Tibial nerve (tissue), 4 donors: ENCODE measurements at regions not wholly inside any gene's neighbourhood (a gene's known extent, or its start where the extent isn't known, plus 50 kb on each side); places are given as distances from the start of the nearest gene placed in this dataset.

Experiments used
- CTCF ChIP-seq, 5 experiments: fragments of 200-600 bp in 3 of 5; fragments of 450-650 bp in 2 of 5; sonication (generic) in 3 of 5; IDR thresholded peaks; one replicate each; pipeline ENCODE4 v1.5.1; 2016 to 2019; ENCODE audit warnings: antibody characterized with exemption in 5 of 5, mild to moderate bottlenecking in 3 of 5, moderate library complexity in 2 of 5
- EP300 ChIP-seq, 2 donors: sonication (generic); formaldehyde crosslinking; IDR thresholded peaks; one replicate each; pipeline ENCODE4 v1.6.1; 2017; ENCODE audit warnings: antibody characterized with exemption in 2 of 2, mild to moderate bottlenecking in 1 of 2
- POLR2A ChIP-seq, 2 donors: fragments of 450-650 bp; IDR thresholded peaks; one replicate each; pipeline ENCODE4 v1.6.1; 2017; ENCODE audit warnings: antibody characterized with exemption in 2 of 2, mild to moderate bottlenecking in 2 of 2, moderate library complexity in 2 of 2

- TF ChIP-seq CTCF (IDR thresholded peaks at IDR 0.05) (no peak), EP300 (IDR thresholded peaks at IDR 0.05) (no peak), POLR2A (IDR thresholded peaks at IDR 0.05) (no peak)
Observed at GRCh38 chr14:49221316-49221715, 364.9 kb downstream of the RPS29 start.
